Skeletal muscle satellite cell (primary cell): ENCODE measurements at regions not wholly inside any gene's neighbourhood (a gene's known extent, or its start where the extent isn't known, plus 50 kb on each side); places are given as distances from the start of the nearest gene placed in this dataset.

Experiments
- small RNA-seq: library from RNA; depleted of rRNA; stranded (forward); fragments of <200 nt; gene quantifications from one replicate; pipeline ENCODE3, GENCODE V24; 2012

Small RNA genes lying in the stretch of these regions (small RNA-seq; reads per million reads assigned to genes)
- gene RN7SL705P = 0.35 reads per million
